Gastroesophageal sphincter (tissue), 4 donors: ENCODE measurements at regions not wholly inside any gene's neighbourhood (a gene's known extent, or its start where the extent isn't known, plus 50 kb on each side); places are given as distances from the start of the nearest gene placed in this dataset.

Experiments used
- ATAC-seq: fragments of 150-250 bp; one replicate; pipeline ENCODE4 v1.9.1; 2016; ENCODE audit warnings: mild to moderate bottlenecking, moderate library complexity
- H3K27ac ChIP-seq, 4 donors: fragments of 200-600 bp; sonication (generic) in 3 of 4; 1 replicate in 3 of 4; 2 replicates in 1 of 4; pipeline ENCODE4 v1.5.1; 2016 to 2019
- H3K27me3 ChIP-seq: fragments of 200-600 bp; sonication (generic); one replicate; pipeline ENCODE4 v1.5.1; 2019
- H3K36me3 ChIP-seq, 2 donors: fragments of 200-600 bp; sonication (generic); one replicate each; pipeline ENCODE4 v1.5.1; 2019; ENCODE audit warnings: control low read depth in 1 of 2
- H3K4me1 ChIP-seq, 3 donors: fragments of 200-600 bp; sonication (generic); 1 replicate in 2 of 3; 2 replicates in 1 of 3; pipeline ENCODE4 v1.5.1; 2016 to 2019; ENCODE audit warnings: control low read depth in 2 of 3
- H3K4me3 ChIP-seq, 2 donors: fragments of 200-600 bp; sonication (generic); one replicate each; pipeline ENCODE4 v1.5.1; 2019; ENCODE audit warnings: mild to moderate bottlenecking in 1 of 2, moderate library complexity in 1 of 2
- H3K9me3 ChIP-seq, 3 donors: fragments of 200-600 bp; sonication (generic); one replicate each; pipeline ENCODE4 v1.5.1; 2017 to 2019; ENCODE audit warnings: control low read depth in 2 of 3
- EP300 ChIP-seq: sonication (generic); formaldehyde crosslinking; IDR thresholded peaks from one replicate; pipeline ENCODE4 v1.6.1; 2017; ENCODE audit warnings: antibody characterized with exemption, mild to moderate bottlenecking
- POLR2A ChIP-seq, 2 donors: fragments of 450-650 bp; IDR thresholded peaks; one replicate each; pipeline ENCODE4 v1.6.1; 2017; ENCODE audit warnings: antibody characterized with exemption in 2 of 2, mild to moderate bottlenecking in 2 of 2, moderate library complexity in 1 of 2
- POLR2AphosphoS5 ChIP-seq: sonication (generic); formaldehyde crosslinking; IDR thresholded peaks from one replicate; pipeline ENCODE4 v1.6.1; 2017; ENCODE audit warnings: antibody characterized with exemption
- WGBS, 2 donors: methylation state at CpG; one replicate each; pipeline ENCODE4 v1.1.5; 2018; ENCODE audit warnings: low coverage in 1 of 2; 5-methylcytosine and 5-hydroxymethylcytosine counted together
- TF ChIP-seq, protein P1 (sequence below), 4 experiments: fragments of 200-600 bp in 2 of 4; fragments of 450-650 bp in 2 of 4; sonication (generic) in 1 of 4; IDR thresholded peaks; one replicate each; pipeline ENCODE4 v1.5.1; 2017 to 2019; ENCODE audit warnings: antibody characterized with exemption in 4 of 4, mild to moderate bottlenecking in 2 of 4, moderate library complexity in 2 of 4

- 13 to 50% methylated on average over 2 of the region's 2 CpGs for WGBS, 2 donors
- peak overlapping the region; percentile 32 to 80 (median 77) for H3K27ac ChIP-seq
- H3K4me1 ChIP-seq: peaks cover 7 to 51% (median 17%) of the 10 kb centered on the region in 3 donors
Observed at GRCh38 chr12:92506460-92506859, 196.3 kb upstream of the PLEKHG7 start.

GRCh38 chr12:92505254-92506231, 197.2 kb upstream of the PLEKHG7 start:
- 20 to 46% methylated on average over 3 to 11 of the region's 12 CpGs for WGBS, 2 donors
- ATAC-seq: peak; percentile 54
- Histone ChIP-seq H3K27ac (peak overlapping the region; percentile 32 to 80 (median 77)), H3K4me1 (peaks cover 7 to 50% (median 17%) of the 10 kb centered on the region in 3 donors), H3K27me3 (no peaks in the 10 kb centered on the region), H3K9me3 (no peaks in the 10 kb centered on the region), H3K36me3 (no peaks in the 10 kb centered on the region), H3K4me3 (peak overlapping the region in 1 of 2 donors; percentile 19)
- TF ChIP-seq POLR2AphosphoS5 (peak; percentile 42), POLR2A (IDR thresholded peaks at IDR 0.05) (no peak)

More at GRCh38 chr12:92506460-92506859, 196.3 kb upstream of the PLEKHG7 start:
- H3K4me3 ChIP-seq: no peak overlapping the region
- H3K27me3 ChIP-seq: no peaks in the 10 kb centered on the region
- no peaks in the 10 kb centered on the region for H3K9me3 ChIP-seq
- ATAC-seq: no peak
- H3K36me3 ChIP-seq: no peaks in the 10 kb centered on the region
- TF ChIP-seq POLR2A (IDR thresholded peaks at IDR 0.05) (no peak), POLR2AphosphoS5 (no peak), EP300 (no peak)
- TF ChIP-seq, protein P1, sequence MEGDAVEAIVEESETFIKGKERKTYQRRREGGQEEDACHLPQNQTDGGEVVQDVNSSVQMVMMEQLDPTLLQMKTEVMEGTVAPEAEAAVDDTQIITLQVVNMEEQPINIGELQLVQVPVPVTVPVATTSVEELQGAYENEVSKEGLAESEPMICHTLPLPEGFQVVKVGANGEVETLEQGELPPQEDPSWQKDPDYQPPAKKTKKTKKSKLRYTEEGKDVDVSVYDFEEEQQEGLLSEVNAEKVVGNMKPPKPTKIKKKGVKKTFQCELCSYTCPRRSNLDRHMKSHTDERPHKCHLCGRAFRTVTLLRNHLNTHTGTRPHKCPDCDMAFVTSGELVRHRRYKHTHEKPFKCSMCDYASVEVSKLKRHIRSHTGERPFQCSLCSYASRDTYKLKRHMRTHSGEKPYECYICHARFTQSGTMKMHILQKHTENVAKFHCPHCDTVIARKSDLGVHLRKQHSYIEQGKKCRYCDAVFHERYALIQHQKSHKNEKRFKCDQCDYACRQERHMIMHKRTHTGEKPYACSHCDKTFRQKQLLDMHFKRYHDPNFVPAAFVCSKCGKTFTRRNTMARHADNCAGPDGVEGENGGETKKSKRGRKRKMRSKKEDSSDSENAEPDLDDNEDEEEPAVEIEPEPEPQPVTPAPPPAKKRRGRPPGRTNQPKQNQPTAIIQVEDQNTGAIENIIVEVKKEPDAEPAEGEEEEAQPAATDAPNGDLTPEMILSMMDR (IDR thresholded peaks at IDR 0.05): no peak

GRCh38 chr12:92504594-92504981, 198.2 kb upstream of the PLEKHG7 start:
- peak overlapping the region in 3 of 4 donors; percentile 63 to 80 (median 78) for H3K27ac ChIP-seq
- ATAC-seq: no peak

GRCh38 chr12:92503971-92504593, 198.7 kb upstream of the PLEKHG7 start:
- Histone ChIP-seq H3K4me1 (peaks cover 7 to 50% (median 17%) of the 10 kb centered on the region in 3 donors), H3K4me3 (no peak overlapping the region), H3K27me3 (no peaks in the 10 kb centered on the region), H3K9me3 (no peaks in the 10 kb centered on the region), H3K36me3 (no peaks in the 10 kb centered on the region), H3K27ac (peak overlapping the region; percentile 20 to 80 (median 70))
- TF ChIP-seq POLR2AphosphoS5: no peak
- TF ChIP-seq, protein P1 (IDR thresholded peaks at IDR 0.05): no peak
- no peak for TF ChIP-seq POLR2A (IDR thresholded peaks at IDR 0.05)
- no peak for TF ChIP-seq EP300
- 42 to 60% methylated on average over 3 to 4 of the region's 7 CpGs for WGBS, 2 donors
- no peak for ATAC-seq

More at GRCh38 chr12:92504594-92504981, 198.2 kb upstream of the PLEKHG7 start:
- H3K4me3 ChIP-seq: no peak overlapping the region
- no peaks in the 10 kb centered on the region for H3K27me3 ChIP-seq
- peaks cover 7 to 50% (median 17%) of the 10 kb centered on the region in 3 donors for H3K4me1 ChIP-seq
- TF ChIP-seq, protein P1 (IDR thresholded peaks at IDR 0.05): no peak
- no peak for TF ChIP-seq EP300
- no peaks in the 10 kb centered on the region for H3K9me3 ChIP-seq
- 76% methylated on average over 3 to 4 of the region's 5 CpGs for WGBS, 2 donors
- H3K36me3 ChIP-seq: no peaks in the 10 kb centered on the region

DNA sequence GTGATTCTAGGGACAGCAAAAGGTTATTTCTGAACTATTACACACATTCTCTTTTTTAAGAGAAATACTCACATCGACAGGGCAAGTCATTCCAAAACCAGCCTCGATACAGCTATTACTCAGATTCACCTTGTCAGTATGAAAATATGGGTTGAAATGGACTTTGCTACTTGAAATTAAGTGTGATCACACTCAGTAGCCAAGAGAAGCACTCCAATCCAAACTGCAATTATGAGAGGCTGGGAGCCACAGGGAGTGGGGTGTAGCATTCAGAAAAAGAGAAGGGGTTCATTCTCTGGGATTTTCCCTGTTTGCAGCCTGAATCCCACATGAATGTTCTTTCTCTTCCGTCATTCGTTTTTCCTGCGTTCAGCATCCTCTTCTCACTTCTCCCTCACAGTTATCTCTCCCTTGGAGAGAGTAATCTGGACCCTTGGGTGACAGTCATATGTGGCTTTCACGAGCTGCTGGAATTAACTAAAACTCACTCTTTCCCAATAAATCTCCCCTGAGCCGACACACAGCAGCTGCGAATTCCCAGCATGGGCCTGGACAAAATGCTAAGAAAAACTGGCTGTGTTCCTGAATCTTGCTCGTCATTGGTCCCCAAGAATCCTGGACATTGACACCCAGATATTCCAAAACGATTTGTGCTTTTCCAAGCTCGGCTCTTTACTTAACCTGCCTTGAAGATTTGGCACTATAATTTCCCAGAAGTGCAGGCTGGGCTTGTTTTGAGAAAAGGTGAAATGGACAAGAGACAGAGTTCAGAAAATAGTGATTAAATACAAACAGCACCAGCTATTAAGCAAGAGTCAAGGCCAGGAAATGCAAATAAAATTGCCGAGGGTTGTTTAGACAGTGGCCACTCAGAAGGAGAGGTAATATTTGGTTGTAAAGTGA, 199.5 kb upstream of the PLEKHG7 start:
- TF ChIP-seq, protein P1 (IDR thresholded peaks at IDR 0.05): no peak
- TF ChIP-seq POLR2AphosphoS5: peak; percentile 22
- H3K9me3 ChIP-seq: no peaks in the 10 kb centered on the region
- peaks cover 7 to 50% (median 17%) of the 10 kb centered on the region in 3 donors for H3K4me1 ChIP-seq
- H3K4me3 ChIP-seq: no peak overlapping the region
- ATAC-seq: peak; percentile 40
- 26 to 35% methylated on average over 8 to 10 of the region's 12 CpGs for WGBS, 2 donors
- H3K27ac ChIP-seq: peak overlapping the region; percentile 44 to 80 (median 70)
- H3K27me3 ChIP-seq: no peaks in the 10 kb centered on the region
- H3K36me3 ChIP-seq: no peaks in the 10 kb centered on the region
